ENCODE measurements at regions not wholly inside any gene's neighbourhood (a gene's known extent, or its start where the extent isn't known, plus 50 kb on each side); places are given as distances from the start of the nearest gene placed in this dataset.

GRCh38 chr4:177124349-177125064, 185.2 kb upstream of the NEIL3 start:
- 76 to 78% methylated on average over 7 of the region's 7 CpGs for WGBS, 2 donors
- no peak for DNase-seq (ENCODE audit: low spot score in 2 of 2)
- TF ChIP-seq CTCF (IDR thresholded peaks at IDR 0.05) (no peak), POLR2A (IDR thresholded peaks at IDR 0.05) (no peak)
- no peak overlapping the region for H3K4me3 ChIP-seq (ENCODE audit: low read depth, poor library complexity, severe bottlenecking)
- intact Hi-C loops (cut with DNase I; ENCODE audit: low total_unique reads), result no loop called here

GRCh38 chr4:177125656-177126055, 184.0 kb upstream of the NEIL3 start:
- DNase-seq (ENCODE audit: low spot score in 2 of 2), result no peak
- WGBS, 2 donors, result 74 to 77% methylated on average over 3 of the region's 3 CpGs
- intact Hi-C loops (cut with DNase I; ENCODE audit: low total_unique reads), result no loop called here
- no peak overlapping the region for H3K4me3 ChIP-seq (ENCODE audit: low read depth, poor library complexity, severe bottlenecking)
- no peak for TF ChIP-seq CTCF (IDR thresholded peaks at IDR 0.05)
- TF ChIP-seq POLR2A (IDR thresholded peaks at IDR 0.05), result no peak

GRCh38 chr4:177127658-177128057, 182.0 kb upstream of the NEIL3 start:
- DNase-seq (ENCODE audit: low spot score in 2 of 2), result no peak
- no peak overlapping the region for H3K4me3 ChIP-seq (ENCODE audit: low read depth, poor library complexity, severe bottlenecking)
- TF ChIP-seq CTCF (IDR thresholded peaks at IDR 0.05) (no peak), POLR2A (IDR thresholded peaks at IDR 0.05) (no peak)
- intact Hi-C loops (cut with DNase I; ENCODE audit: low total_unique reads), result no loop called here

GRCh38 chr4:177128306-177128705, 181.4 kb upstream of the NEIL3 start:
- no peak for DNase-seq (ENCODE audit: low spot score in 2 of 2)
- TF ChIP-seq POLR2A (IDR thresholded peaks at IDR 0.05) (no peak), CTCF (IDR thresholded peaks at IDR 0.05) (no peak)
- H3K4me3 ChIP-seq (ENCODE audit: low read depth, poor library complexity, severe bottlenecking), result no peak overlapping the region
- WGBS, 2 donors, result 30 to 40% methylated on average over 1 of the region's 1 CpG
- intact Hi-C loops (cut with DNase I; ENCODE audit: low total_unique reads), result no loop called here

GRCh38 chr4:177131736-177132135, 177.9 kb upstream of the NEIL3 start:
- intact Hi-C loops (cut with DNase I; ENCODE audit: low total_unique reads), result no loop called here
- no peak for DNase-seq (ENCODE audit: low spot score in 2 of 2)
- H3K4me3 ChIP-seq (ENCODE audit: low read depth, poor library complexity, severe bottlenecking), result no peak overlapping the region
- TF ChIP-seq CTCF (IDR thresholded peaks at IDR 0.05) (no peak), POLR2A (IDR thresholded peaks at IDR 0.05) (no peak)

- intact Hi-C loops (cut with DNase I; ENCODE audit: low total_unique reads), result no loop called here
- H3K4me3 ChIP-seq (ENCODE audit: low read depth, poor library complexity, severe bottlenecking), result no peak overlapping the region
- TF ChIP-seq CTCF (IDR thresholded peaks at IDR 0.05), result no peak
- TF ChIP-seq POLR2A (IDR thresholded peaks at IDR 0.05), result no peak
- DNase-seq (ENCODE audit: low spot score in 2 of 2), result no peak
Measured at GRCh38 chr4:177147668-177148067, 162.0 kb upstream of the NEIL3 start.
